Natural killer cell treated with Interleukin-12 subunit alpha and Interleukin-12 subunit beta and Interleukin-15 and Interleukin-18, amount 100 ng/mL, for 72 hours (primary cell): ENCODE measurements at regions not wholly inside any gene's neighbourhood (a gene's known extent, or its start where the extent isn't known, plus 50 kb on each side); places are given as distances from the start of the nearest gene placed in this dataset.
"Not testable (repeated sequence)": the region's sequence is repeated elsewhere in the genome, so short reads cannot be mapped to it uniquely, and the experiment has no call there.

ENCODE experiments used
- ATAC-seq, 2 donors: fragments of 150-1000 bp; cut with Tn5 transposase in 1 of 2; sonication (Bioruptor Pico), chemical (Tn5 transposase) in 1 of 2; 2 replicates each; pipeline ENCODE4 v1.10.0; 2021
- DNase-seq: peaks from one replicate; pipeline ENCODE4 v3.0.0; 2022; ENCODE audit warnings: low spot score
- H3K27ac Mint-ChIP-seq, 2 donors: 1 replicate in 1 of 2; 2 replicates in 1 of 2; pipeline ENCODE4 v1.8.0; 2022; ENCODE audit warnings: mixed read lengths in 2 of 2, mild to moderate bottlenecking in 1 of 2, moderate library complexity in 1 of 2
- H3K27me3 Mint-ChIP-seq, 2 donors: 1 replicate in 1 of 2; 2 replicates in 1 of 2; pipeline ENCODE4 v1.8.0; 2022; ENCODE audit warnings: mixed read lengths in 2 of 2
- H3K36me3 Mint-ChIP-seq: one replicate; pipeline ENCODE4 v1.8.0; 2022; ENCODE audit warnings: mixed read lengths
- H3K4me1 Mint-ChIP-seq, 2 donors: 1 replicate in 1 of 2; 2 replicates in 1 of 2; pipeline ENCODE4 v1.8.0; 2022; ENCODE audit warnings: low read depth in 2 of 2, mixed read lengths in 2 of 2, mild to moderate bottlenecking in 1 of 2
- H3K4me3 Mint-ChIP-seq: one replicate; pipeline ENCODE4 v1.8.0; 2022; ENCODE audit warnings: mixed read lengths
- H3K9me3 Mint-ChIP-seq: 2 replicates; pipeline ENCODE4 v1.8.0; 2022; ENCODE audit warnings: mixed read lengths

DNA sequence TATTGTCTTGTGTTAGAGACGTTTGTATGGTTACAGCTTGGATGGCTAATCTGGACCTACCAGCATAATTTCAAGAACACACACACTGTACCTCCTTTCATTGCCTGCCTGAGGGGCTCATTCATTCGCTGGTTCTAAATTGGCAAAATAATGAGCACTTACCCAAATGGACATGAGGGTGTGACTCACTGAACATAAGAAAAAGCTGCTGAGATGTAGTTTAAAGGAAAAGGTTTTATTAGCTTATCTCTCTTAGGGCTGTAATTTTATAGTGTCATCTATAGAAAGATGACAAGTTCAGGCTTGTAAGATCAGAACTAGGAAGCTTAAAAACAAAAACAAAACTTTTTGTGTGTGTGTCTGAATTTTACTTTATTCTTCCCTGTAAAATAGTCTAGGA, 120.7 kb upstream of the WNT7A start:
- H3K27me3 Mint-ChIP-seq: peaks cover 8 to 11% of the 10 kb centered on the region in 2 donors
- peaks cover 3% of the 10 kb centered on the region for H3K9me3 Mint-ChIP-seq
- no peak for DNase-seq
- H3K36me3 Mint-ChIP-seq: peaks cover 8% of the 10 kb centered on the region
- no peak overlapping the region for H3K4me3 Mint-ChIP-seq
- H3K4me1 Mint-ChIP-seq: no peaks in the 10 kb centered on the region
- no peak overlapping the region for H3K27ac Mint-ChIP-seq
- ATAC-seq: no peak

DNA sequence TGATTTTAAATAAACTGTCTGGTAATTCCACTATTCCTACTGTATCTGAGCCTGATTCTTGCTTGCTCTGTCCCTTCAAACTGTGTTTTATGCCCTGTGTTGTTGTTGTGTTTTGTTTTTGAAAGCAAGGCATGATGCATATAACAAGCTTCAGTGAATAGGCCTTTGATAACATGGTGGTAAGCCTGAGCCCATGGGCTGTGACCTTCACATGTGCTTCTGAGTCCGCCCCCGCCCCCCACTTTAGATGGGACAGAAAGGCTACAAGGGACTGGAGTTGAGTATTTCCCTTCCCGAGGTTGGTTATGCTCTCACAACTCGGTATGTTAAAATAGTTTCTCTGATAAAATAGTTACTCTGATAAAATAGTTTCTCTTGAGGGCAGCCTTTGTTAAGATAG, 119.0 kb upstream of the WNT7A start:
- peaks cover 12 to 16% of the 10 kb centered on the region in 2 donors for H3K27me3 Mint-ChIP-seq
- H3K36me3 Mint-ChIP-seq: peaks cover 8% of the 10 kb centered on the region
- ATAC-seq: no peak
- H3K9me3 Mint-ChIP-seq: peaks cover 3% of the 10 kb centered on the region
- H3K4me3 Mint-ChIP-seq: no peak overlapping the region
- DNase-seq: no peak
- no peaks in the 10 kb centered on the region for H3K4me1 Mint-ChIP-seq
- H3K27ac Mint-ChIP-seq: no peak overlapping the region

DNA sequence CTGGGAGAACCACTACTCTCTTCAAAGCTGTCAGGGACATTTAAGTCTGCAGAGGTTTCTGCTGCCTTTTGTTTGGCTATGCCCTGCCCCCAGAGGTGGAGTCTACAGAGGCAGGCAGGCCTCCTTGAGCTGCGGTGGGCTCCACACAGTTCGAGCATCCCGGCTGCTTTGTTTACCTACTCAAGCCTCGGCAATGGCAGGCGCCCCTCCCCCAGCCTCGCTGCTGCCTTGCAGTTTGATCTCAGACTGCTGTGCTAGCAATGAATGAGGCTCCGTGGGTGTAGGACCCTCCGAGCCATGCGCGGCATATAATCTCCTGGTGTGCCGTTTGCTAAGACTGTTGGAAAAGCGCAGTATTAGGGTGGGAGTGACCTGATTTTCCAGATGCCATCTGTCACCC, 115.3 kb upstream of the WNT7A start:
- H3K27ac Mint-ChIP-seq, H3K9me3 Mint-ChIP-seq, H3K4me3 Mint-ChIP-seq, H3K4me1 Mint-ChIP-seq, ATAC-seq, DNase-seq: not testable (repeated sequence)
- Mint-ChIP-seq H3K36me3 (peaks cover 14% of the 10 kb centered on the region), H3K27me3 (peaks cover 10 to 23% of the 10 kb centered on the region in 2 donors)

DNA sequence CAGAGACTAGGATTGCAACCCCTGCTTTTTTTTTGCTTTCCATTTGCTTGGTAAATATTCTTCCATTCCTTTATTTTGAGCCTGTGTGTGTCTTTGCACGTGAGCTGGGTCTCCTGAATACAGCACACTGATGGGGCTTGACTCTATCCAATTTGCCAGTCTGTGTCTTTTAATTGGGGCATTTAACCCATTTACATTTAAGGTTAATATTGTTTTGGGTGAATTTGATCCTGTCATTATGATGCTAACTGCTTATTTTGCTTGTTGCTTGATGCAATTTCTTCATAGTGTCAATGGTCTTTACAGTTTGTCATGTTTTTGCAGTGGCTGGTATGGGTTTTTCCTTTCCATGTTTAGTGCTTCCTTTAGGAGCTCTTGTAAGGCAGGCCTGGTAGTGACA, 109.1 kb upstream of the WNT7A start:
- not testable (repeated sequence) for ATAC-seq, DNase-seq, H3K4me3 Mint-ChIP-seq, H3K4me1 Mint-ChIP-seq, H3K27ac Mint-ChIP-seq
- Mint-ChIP-seq H3K36me3 (peaks cover 26% of the 10 kb centered on the region), H3K27me3 (peaks cover 8 to 20% of the 10 kb centered on the region in 2 donors), H3K9me3 (peaks cover 15% of the 10 kb centered on the region)

DNA sequence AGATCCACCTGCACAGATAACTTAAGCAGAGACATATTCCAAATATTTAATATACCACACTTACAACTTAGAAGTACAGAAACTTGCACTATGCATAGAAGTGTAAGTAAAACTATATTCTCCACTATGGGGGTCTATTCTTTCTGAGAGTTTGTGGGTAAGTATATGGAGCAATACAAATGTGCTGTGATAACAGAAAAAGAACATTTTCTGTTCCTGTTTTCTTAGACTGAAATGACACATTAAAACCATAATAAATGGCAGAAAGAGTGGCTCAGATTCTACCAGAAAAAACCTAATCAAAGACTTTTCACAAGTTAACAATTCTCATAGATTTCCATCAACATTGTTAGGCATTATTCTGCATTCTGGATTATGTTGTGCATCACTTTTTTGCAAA, 96.6 kb upstream of the WNT7A start:
- Mint-ChIP-seq H3K27me3 (no peaks in the 10 kb centered on the region), H3K4me1 (no peaks in the 10 kb centered on the region), H3K9me3 (peaks cover 11% of the 10 kb centered on the region), H3K4me3 (no peak overlapping the region), H3K27ac (no peak overlapping the region), H3K36me3 (peaks cover 10% of the 10 kb centered on the region)
- DNase-seq: no peak
- ATAC-seq: no peak

DNA sequence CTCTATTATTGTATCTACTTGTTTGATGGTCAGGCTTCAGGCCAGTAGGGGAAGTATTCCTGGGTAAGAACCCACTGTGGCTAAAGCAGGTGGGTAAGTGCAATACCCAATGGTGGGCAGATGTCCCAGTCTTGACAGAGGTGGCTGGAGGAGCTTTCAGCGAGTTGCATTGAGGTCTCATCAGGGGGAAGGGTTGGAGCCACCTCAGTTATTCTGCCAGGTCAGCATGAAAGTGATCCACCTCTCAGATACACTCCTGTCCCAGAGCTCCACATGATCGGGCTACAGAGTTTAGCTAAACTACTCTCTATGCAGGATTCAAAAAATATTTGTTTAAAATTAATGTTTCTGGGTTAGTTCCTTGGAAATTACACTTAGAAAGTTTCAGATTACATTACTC, 95.8 kb upstream of the WNT7A start:
- no peak for DNase-seq
- peaks cover 11% of the 10 kb centered on the region for H3K9me3 Mint-ChIP-seq
- H3K4me1 Mint-ChIP-seq: no peaks in the 10 kb centered on the region
- no peak overlapping the region for H3K4me3 Mint-ChIP-seq
- no peak for ATAC-seq
- peaks cover 10% of the 10 kb centered on the region for H3K36me3 Mint-ChIP-seq
- no peaks in the 10 kb centered on the region for H3K27me3 Mint-ChIP-seq
- no peak overlapping the region for H3K27ac Mint-ChIP-seq

DNA sequence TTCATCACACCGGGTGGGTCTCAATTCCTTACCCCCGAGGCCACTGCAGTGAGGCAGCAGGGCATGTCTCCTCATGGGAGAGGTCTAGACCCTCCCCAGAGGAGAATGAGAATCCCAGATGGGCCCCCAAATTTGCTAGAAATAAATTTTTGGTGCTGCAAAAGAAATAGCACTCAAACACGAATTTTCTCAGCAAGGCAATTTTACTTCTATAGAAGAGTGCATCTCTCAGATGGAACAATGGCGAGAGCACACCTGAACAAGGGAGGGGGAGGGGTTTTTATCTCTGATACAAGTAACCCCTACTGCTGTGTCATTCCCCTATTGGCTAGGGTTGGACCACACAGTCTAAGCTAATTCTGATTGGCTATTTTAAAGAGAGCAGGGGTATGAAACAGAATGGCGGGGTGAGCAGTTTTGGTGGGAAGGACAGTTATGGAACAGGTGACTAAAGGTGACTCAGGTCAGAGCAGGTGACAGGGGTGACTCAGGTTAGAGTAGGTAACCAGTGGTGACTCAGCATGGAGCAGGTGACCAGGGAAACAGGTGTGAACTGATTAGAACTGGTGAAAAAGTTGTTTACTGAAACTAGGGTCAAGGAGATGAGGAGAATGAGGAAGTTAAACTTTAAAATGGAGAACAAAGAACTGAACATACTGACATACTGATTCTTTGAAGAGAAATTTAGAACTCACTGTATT, 93.0 kb upstream of the WNT7A start:
- H3K4me1 Mint-ChIP-seq: no peaks in the 10 kb centered on the region
- peaks cover 11% of the 10 kb centered on the region for H3K9me3 Mint-ChIP-seq
- H3K27me3 Mint-ChIP-seq: no peaks in the 10 kb centered on the region
- no peak overlapping the region for H3K4me3 Mint-ChIP-seq
- ATAC-seq (no peak), DNase-seq (no peak)
- H3K36me3 Mint-ChIP-seq: peaks cover 10% of the 10 kb centered on the region
- no peak overlapping the region for H3K27ac Mint-ChIP-seq

DNA sequence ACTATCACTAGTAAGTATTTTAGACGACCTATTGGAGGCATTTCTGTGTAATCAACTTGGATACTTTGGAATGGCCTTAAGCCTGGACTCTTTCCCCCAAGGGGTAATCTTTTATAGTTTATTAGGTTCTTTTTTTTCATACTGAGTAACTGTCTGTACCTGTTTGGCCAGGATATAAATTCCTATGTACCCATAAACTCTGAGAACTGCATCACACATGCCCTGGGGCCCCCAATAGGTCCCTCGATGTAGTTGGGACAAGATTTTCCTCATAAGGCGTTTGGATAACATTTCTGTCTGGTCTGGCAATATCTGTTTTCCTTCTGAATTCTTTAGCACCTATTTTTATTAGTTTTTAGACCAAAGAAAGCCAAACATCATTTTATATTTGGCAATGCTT, 86.4 kb upstream of the WNT7A start:
- Mint-ChIP-seq H3K27me3 (peaks cover 8 to 33% of the 10 kb centered on the region in 2 donors), H3K27ac (no peak overlapping the region), H3K36me3 (no peaks in the 10 kb centered on the region), H3K4me3 (no peak overlapping the region), H3K9me3 (no peaks in the 10 kb centered on the region), H3K4me1 (no peaks in the 10 kb centered on the region)
- DNase-seq (no peak), ATAC-seq (no peak)

DNA sequence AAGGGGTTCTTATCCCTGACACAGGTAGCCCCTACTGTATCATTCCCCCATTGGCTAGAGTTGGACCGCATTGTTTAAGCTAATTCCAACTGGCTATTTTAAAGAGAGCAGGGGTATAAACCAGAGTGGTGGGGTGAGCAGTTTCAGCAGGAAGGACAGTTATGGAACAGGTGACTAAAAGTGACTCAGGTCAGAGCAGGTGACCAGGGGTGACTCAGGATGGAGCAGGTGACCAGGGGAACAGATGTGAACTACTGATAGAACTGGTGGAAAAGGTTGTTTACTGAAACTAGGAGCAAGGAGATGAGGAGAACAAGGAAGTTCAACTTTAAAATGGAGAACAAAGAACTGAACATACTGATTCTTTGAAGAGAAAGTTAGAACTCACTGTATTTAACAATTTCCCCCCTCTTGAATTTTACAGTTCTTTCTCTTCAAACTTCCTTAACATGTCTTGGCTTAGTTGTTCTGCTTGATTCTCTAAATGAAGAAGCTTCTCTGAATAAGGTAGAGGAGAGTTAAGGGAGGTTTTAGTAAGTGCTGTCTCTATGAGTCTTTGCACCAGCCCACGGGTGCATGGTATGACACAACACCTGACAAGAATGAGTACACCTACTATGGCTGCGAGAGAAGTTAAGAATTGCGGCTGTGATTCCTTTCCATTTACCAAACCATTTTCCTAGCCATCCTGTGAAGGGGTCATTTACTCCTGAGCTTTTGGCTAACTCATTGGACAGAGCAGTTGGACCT, 83.4 kb upstream of the WNT7A start:
- Mint-ChIP-seq H3K9me3 (peaks cover 4% of the 10 kb centered on the region), H3K4me1 (no peaks in the 10 kb centered on the region), H3K36me3 (peaks cover 6% of the 10 kb centered on the region), H3K27me3 (peaks cover 13 to 45% of the 10 kb centered on the region in 2 donors), H3K27ac (no peak overlapping the region), H3K4me3 (no peak overlapping the region)
- DNase-seq (no peak), ATAC-seq (no peak)

DNA sequence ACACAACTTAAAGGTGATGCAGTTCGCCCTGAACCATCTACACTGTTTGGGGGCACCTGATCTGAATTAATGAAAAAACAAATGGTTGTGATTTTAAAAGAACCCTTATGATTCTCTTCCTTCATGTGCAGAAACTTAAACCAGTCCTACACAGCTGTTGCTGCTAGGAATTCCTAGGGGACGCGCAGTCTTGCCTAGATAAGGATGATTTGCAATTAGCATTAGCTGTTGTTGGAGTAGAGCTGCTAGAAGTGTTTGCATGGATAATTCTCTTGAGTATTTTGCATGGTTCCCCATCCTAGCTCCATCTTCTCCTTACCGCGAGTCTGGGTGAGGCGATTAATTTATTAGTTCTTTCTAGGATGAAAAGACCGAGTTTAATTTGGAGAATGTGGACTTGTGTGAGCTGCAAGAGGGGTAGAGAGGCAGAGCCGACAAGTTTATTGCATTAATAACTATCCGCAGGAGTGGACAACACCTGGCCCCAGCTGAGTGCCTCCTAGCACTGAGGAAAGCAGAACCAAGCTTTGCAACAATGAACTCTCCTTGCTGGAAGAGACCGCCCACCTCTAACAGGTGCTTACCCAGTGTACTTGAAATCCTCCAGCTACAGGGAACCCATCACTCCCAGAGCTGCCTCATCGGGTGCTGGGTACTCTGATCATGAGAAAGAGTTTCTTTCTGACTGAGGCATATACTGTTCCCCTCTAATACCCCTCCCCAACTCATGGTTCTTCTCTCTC, 75.0 kb upstream of the WNT7A start:
- Mint-ChIP-seq H3K27ac (no peak overlapping the region), H3K4me1 (no peaks in the 10 kb centered on the region), H3K27me3 (peaks cover 13% of the 10 kb centered on the region in 2 donors), H3K36me3 (peaks cover under 1% of the 10 kb centered on the region), H3K9me3 (peaks cover under 1% of the 10 kb centered on the region), H3K4me3 (no peak overlapping the region)
- ATAC-seq (no peak), DNase-seq (no peak)

DNA sequence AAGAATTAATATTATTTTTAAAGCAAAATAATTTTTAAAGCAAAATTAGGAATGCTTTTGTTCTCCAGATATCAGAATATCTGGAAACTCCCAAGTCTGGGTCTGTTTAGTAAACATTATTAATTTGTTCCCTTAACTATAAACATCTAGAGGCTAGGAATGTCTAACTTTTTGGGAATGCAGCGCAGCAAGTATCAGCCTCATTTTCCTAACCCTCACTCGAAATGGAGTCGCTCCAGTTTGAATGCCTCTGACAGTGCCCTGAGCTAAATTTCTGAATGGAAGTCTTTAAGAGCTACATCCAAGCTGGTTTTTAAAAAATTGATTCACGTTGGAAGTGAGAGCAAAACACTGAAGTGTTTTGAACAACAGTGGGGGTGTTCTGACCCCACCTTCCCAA, 74.4 kb upstream of the WNT7A start:
- no peaks in the 10 kb centered on the region for H3K9me3 Mint-ChIP-seq
- no peak for ATAC-seq
- H3K36me3 Mint-ChIP-seq: no peaks in the 10 kb centered on the region
- no peak overlapping the region for H3K27ac Mint-ChIP-seq
- no peaks in the 10 kb centered on the region for H3K4me1 Mint-ChIP-seq
- H3K4me3 Mint-ChIP-seq: no peak overlapping the region
- DNase-seq: no peak
- H3K27me3 Mint-ChIP-seq: peaks cover 11 to 13% of the 10 kb centered on the region in 2 donors

DNA sequence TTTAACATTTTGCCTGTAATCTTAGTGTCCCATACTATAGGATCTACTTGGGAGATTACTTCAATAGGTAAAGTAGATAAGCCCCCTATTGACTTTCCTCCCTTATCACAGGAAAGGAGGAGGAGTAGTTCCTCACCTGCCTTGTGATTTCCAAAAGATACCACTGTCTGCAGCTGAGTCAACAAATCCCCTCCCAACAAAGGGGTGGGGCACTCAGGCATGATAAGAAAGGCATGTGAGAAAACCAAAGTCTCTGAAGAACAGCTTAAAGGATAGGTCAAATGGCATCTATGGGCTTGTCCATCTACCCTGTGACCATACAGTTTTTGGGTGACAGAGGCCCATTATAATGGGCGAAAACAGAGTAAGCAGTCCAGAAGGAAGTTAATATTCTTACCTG, 71.3 kb upstream of the WNT7A start:
- ATAC-seq (no peak), DNase-seq (no peak)
- Mint-ChIP-seq H3K4me1 (no peaks in the 10 kb centered on the region), H3K9me3 (peaks cover 10% of the 10 kb centered on the region), H3K27me3 (peaks cover 22% of the 10 kb centered on the region in 2 donors), H3K4me3 (no peak overlapping the region), H3K27ac (no peak overlapping the region), H3K36me3 (peaks cover 11% of the 10 kb centered on the region)

DNA sequence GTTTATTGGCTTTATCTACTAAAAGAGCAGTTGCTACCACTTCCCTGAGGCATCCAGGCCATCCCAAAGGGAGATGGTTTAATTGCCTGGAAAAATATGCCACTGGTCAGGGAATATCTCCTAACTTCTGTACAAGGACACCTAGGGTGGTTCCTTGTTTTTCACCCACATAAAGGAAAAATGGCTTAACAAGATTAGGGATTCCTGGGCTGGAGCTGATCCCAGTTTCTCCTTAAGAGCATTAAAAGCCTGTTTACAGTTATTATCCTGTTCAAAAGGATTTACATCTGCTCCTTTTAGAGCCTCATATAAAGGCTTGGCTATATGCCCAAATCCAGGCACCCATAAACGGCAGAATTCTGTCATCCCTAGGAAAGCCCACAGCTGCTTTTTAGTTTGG, 70.2 kb upstream of the WNT7A start:
- H3K4me3 Mint-ChIP-seq: no peak overlapping the region
- DNase-seq (no peak), ATAC-seq (no peak)

DNA sequence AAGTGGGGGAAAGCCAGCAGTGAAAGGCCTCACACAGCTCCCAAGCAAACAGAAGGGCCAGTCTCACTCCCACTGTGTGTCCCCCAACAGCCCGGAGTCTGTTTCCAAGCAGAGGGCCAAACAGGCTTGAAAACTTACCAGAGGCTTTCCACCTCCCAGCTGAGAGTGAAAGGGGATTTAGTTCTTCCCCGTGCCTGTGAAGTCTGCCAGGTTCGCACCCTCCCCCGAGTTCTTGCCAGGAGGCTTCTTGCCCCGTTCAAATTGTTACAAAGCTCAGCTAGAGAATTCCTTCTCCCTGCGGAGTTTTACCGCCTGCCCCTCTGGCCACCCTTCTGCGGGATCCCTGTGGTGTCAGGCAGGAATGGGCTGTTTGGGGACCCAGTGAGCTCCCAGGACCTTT, 68.0 kb upstream of the WNT7A start:
- no peak for ATAC-seq
- Mint-ChIP-seq H3K27ac (no peak overlapping the region), H3K27me3 (peaks cover 33 to 45% of the 10 kb centered on the region in 2 donors), H3K36me3 (peaks cover 25% of the 10 kb centered on the region), H3K4me3 (no peak overlapping the region), H3K9me3 (peaks cover 15% of the 10 kb centered on the region), H3K4me1 (no peaks in the 10 kb centered on the region)
- DNase-seq: no peak

More for the DNA sequence above, 70.2 kb upstream of the WNT7A start:
- Mint-ChIP-seq H3K9me3 (peaks cover 15% of the 10 kb centered on the region), H3K4me1 (no peaks in the 10 kb centered on the region), H3K27me3 (peaks cover 30 to 32% of the 10 kb centered on the region in 2 donors), H3K27ac (no peak overlapping the region), H3K36me3 (peaks cover 17% of the 10 kb centered on the region)
